K562 (cell line): ENCODE measurements at regions not wholly inside any gene's neighbourhood (a gene's known extent, or its start where the extent isn't known, plus 50 kb on each side); places are given as distances from the start of the nearest gene placed in this dataset.

Source experiments
- ATAC-seq: fragments of 200-7000 bp; cut with Tn5 transposase; 3 replicates; pipeline ENCODE4 v1.9.1; 2020; ENCODE audit warnings: moderate library complexity
- BruUV-seq: library from RNA; stranded (reverse); fragments of 400-500 nt; replicated peaks from 2 replicates; lab custom pipeline; 2021; lab: Mats Ljungman, UMichigan
- CTCF ChIA-PET: fragments of 300-600 bp; formaldehyde crosslinking; extraction: SDS; loops from one replicate; lab custom pipeline; 2021; ENCODE audit warnings: low intra/inter-chr PET ratio; lab: Yijun Ruan, JAX
- POLR2A ChIA-PET: fragments of 300-600, 350-650 bp; sonication (Branson Sonifier 250); formaldehyde crosslinking; extraction: SDS; loops from one replicate; lab custom pipeline; 2021; ENCODE audit warnings: antibody characterized with exemption, inconsistent platforms; lab: Yijun Ruan, JAX
- DNase-seq, 4 experiments: peaks; one replicate each; pipeline versions ENCODE4 v3.0.0 to v3.0.0-alpha.2; 2011 to 2018; ENCODE audit warnings: low spot score in 3 of 4, mixed read lengths in 3 of 4; ENCODE audit errors: extremely low read depth in 1 of 4
- FAIRE-seq: peaks from 2 replicates; lab custom pipeline; 2011; peaks lifted over from hg19 to GRCh38; lab: Jason Lieb, UNC
- H2AFZ ChIP-seq: 2 replicates; pipeline ENCODE4 v1.6.0; 2011; ENCODE audit warnings: low read depth, low read length, control low read depth, inconsistent platforms
- H3K27ac ChIP-seq: fragments of 200-600 bp; 3 replicates; pipeline ENCODE4 v1.8.0; 2011; ENCODE audit warnings: low read depth, mild to moderate bottlenecking, control low read depth, inconsistent platforms, low read length, moderate library complexity, mixed read lengths; ENCODE audit errors: extremely low read depth
- H3K27me3 ChIP-seq, 2 experiments: fragments of 300-600 bp in 1 of 2; 2 replicates in 1 of 2; 3 replicates in 1 of 2; pipeline versions ENCODE4 v1.6.0 to v1.8.0; 2011; ENCODE audit warnings: inconsistent platforms in 2 of 2, low read length in 2 of 2, mild to moderate bottlenecking in 1 of 2, mixed read lengths in 1 of 2, moderate library complexity in 1 of 2; ENCODE audit not compliant: control insufficient read depth in 2 of 2, insufficient read depth in 2 of 2
- H3K36me3 ChIP-seq: fragments of 300-600 bp; 3 replicates; pipeline ENCODE4 v1.8.0; 2011; ENCODE audit warnings: mild to moderate bottlenecking, low read length, inconsistent platforms; ENCODE audit not compliant: control insufficient read depth, insufficient read depth
- H3K4me1 ChIP-seq, 2 experiments: fragments of 200-600 bp in 1 of 2; replicated peaks in 1 of 2; 2 replicates in 1 of 2; 3 replicates in 1 of 2; pipeline versions ENCODE4 v1.5.1 to v1.8.0; 2011; ENCODE audit warnings: inconsistent platforms in 2 of 2, low read length in 2 of 2, mild to moderate bottlenecking in 1 of 2, mixed read lengths in 1 of 2, moderate library complexity in 1 of 2; ENCODE audit not compliant: control insufficient read depth in 2 of 2, insufficient read depth in 2 of 2
- H3K4me2 ChIP-seq: 2 replicates; pipeline ENCODE4 v1.6.1; 2011; ENCODE audit warnings: low read length, control low read depth, inconsistent platforms, mixed read lengths; ENCODE audit not compliant: insufficient read depth
- H3K4me3 ChIP-seq: fragments of 200-600 bp; sonication (generic), shearing (Covaris generic); 2 replicates; pipeline ENCODE4 v1.5.1; 2016; ENCODE audit warnings: control low read depth, inconsistent platforms
- H3K79me2 ChIP-seq: fragments of 200-600 bp; 3 replicates; pipeline ENCODE4 v1.8.0; 2011; ENCODE audit warnings: low read length, inconsistent platforms; ENCODE audit not compliant: control insufficient read depth, insufficient read depth
- H3K9ac ChIP-seq, 2 experiments: 2 replicates each; pipeline versions ENCODE4 v1.6.0 to v1.6.1; 2011; ENCODE audit warnings: low read depth in 2 of 2, low read length in 2 of 2, control low read depth in 1 of 2, inconsistent platforms in 1 of 2, mild to moderate bottlenecking in 1 of 2, mixed read lengths in 1 of 2; ENCODE audit not compliant: insufficient read depth in 1 of 2
- H3K9me1 ChIP-seq: one replicate; pipeline ENCODE4 v1.6.0; 2011; ENCODE audit warnings: inconsistent platforms, mild to moderate bottlenecking, low read length, moderate library complexity; ENCODE audit not compliant: control insufficient read depth, insufficient read depth
- H3K9me3 ChIP-seq: replicated peaks from 2 replicates; pipeline ENCODE4 v1.5.1; 2011; ENCODE audit warnings: low read depth, low read length, inconsistent platforms; ENCODE audit not compliant: control insufficient read depth, insufficient read depth
- H4K20me1 ChIP-seq: replicated peaks from 2 replicates; pipeline ENCODE4 v1.6.1; 2011; ENCODE audit warnings: low read length, inconsistent platforms, mixed read lengths; ENCODE audit not compliant: control insufficient read depth, insufficient read depth
- EGR1 ChIP-seq: fragments of 450-650 bp; conservative IDR thresholded peaks from 2 replicates; pipeline ENCODE4 v1.6.1; 2017; ENCODE audit warnings: mild to moderate bottlenecking
- NR2C1 ChIP-seq, 2 experiments: fragments of 450-650 bp; IDR thresholded peaks; 2 replicates each; pipeline ENCODE4 v1.6.1; 2017; ENCODE audit warnings: mild to moderate bottlenecking in 2 of 2, antibody characterized with exemption in 1 of 2, inconsistent platforms in 1 of 2, missing compliant biosample characterization in 1 of 2, missing genetic modification characterization in 1 of 2
- SPI1 ChIP-seq: IDR thresholded peaks from 2 replicates; pipeline ENCODE4 v1.6.1; 2011; ENCODE audit warnings: low read depth, low read length, control low read depth, borderline replicate concordance
- THRAP3 ChIP-seq: fragments of 450-650 bp; IDR thresholded peaks from 2 replicates; pipeline ENCODE4 v1.6.1; 2016; ENCODE audit warnings: mild to moderate bottlenecking, inconsistent platforms, borderline replicate concordance
- WGBS: fragments of 100-300 bp; shearing (Covaris generic); methylation state at CpG from one replicate; pipeline ENCODE4 v1.1.6; 2016; ENCODE audit warnings: low coverage, mixed read lengths; ENCODE audit not compliant: insufficient coverage; ENCODE audit errors: missing lambda C conversion rate; 5-methylcytosine and 5-hydroxymethylcytosine counted together
- in situ Hi-C: fragments of 300-500 bp; cut with MboI; formaldehyde crosslinking; loops from 4 replicates; pipeline ENCODE4 v1.15.0; 2018; ENCODE audit warnings: inconsistent platforms, mixed read lengths
- intact Hi-C: fragments of 100-400 bp; cut with micrococcal nuclease; formaldehyde crosslinking; loops from 2 replicates; pipeline ENCODE4 v1.14.2; 2022

- Histone ChIP-seq H2AFZ (no peak overlapping the region), H3K4me2 (no peak overlapping the region), H3K9ac (no peak overlapping the region), H3K27me3 (peaks cover 4% of the 10 kb centered on the region in 2 experiments; a peak in 2 of 5 replicates), H3K4me1 (peaks cover 5 to 12% of the 10 kb centered on the region in 2 experiments; a peak in 3 of 5 replicates), H3K4me3 (no peak overlapping the region), H3K27ac (no peak overlapping the region), H3K36me3 (no peaks in the 10 kb centered on the region; the same call in 2 of the 3 replicates), H3K9me3 (no peaks in the 10 kb centered on the region), H3K9me1 (no peaks in the 10 kb centered on the region), H4K20me1 (no peaks in the 10 kb centered on the region; the same call in 1 of the 2 replicates), H3K79me2 (no peaks in the 10 kb centered on the region)
- ChIA-PET CTCF (interaction anchor here (1.4 kb wide), 1 partner anchor 122 kb away, joined by 6 read pairs; no protein-coding TSS in a partner anchor), POLR2A (interaction anchor here (0.6 to 1.5 kb wide), 5 partner anchors 10 to 1117 kb away, joined by 3 to 6 read pairs (median 3); partner anchors contain the start of gene RALY)
- 31% methylated on average over 3 of the region's 3 CpGs for WGBS
- in situ Hi-C loops: loop anchor here (10.0 kb wide), 1 partner anchor 335 kb away; no protein-coding TSS in a partner anchor
- BruUV-seq: no TSS peak
- ATAC-seq: no peak
- TF ChIP-seq SPI1 (no peak), EGR1 (peak; percentile 22; the same call in 1 of the 2 replicates), NR2C1 (IDR thresholded peaks at IDR 0.05) (peak; percentile 13; the same call in 1 of the 2 replicates), NR2C1 (tag; IDR thresholded peaks at IDR 0.05) (no peak), THRAP3 (no peak)
- intact Hi-C loops: loop anchor here (1.0 to 5.0 kb wide), 7 partner anchors 48 to 517 kb away; partner anchors contain the start of genes AHCY and ASIP
- FAIRE-seq: no peak
- no peak for DNase-seq
Measured at GRCh38 chr20:34190262-34190661, 51.0 kb upstream of the ASIP start.
